ENCODE measurements at regions not wholly inside any gene's neighbourhood (a gene's known extent, or its start where the extent isn't known, plus 50 kb on each side); places are given as distances from the start of the nearest gene placed in this dataset.

DNA sequence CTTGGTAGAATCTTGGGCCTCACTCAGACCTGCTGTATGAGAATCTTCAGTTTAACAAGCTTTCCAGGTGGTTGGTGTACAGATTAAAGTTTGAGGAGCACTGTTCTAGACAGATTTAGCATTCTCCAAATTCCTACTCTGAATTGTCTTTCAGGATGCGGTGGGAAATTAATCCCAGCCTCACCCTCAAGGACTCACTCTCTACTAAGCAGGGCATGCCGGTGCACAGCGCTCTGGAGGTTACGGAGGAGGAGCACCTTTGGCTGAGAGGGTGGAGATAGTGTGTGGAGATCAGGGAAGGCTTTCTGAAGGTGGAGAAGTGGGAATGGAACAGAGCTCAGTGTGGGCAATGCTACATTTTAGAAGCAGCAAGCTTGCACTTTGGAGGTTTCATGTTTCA lies 359.2 kb downstream of the LRATD1 start:
- Histone ChIP-seq H3K9me3 (ENCODE audit: low read length) (no peaks in the 10 kb centered on the region), H3K79me2 (ENCODE audit: insufficient read depth, low read length) (no peaks in the 10 kb centered on the region), H3K27me3 (ENCODE audit: insufficient read depth, low read length) (no peaks in the 10 kb centered on the region), H3K27ac (ENCODE audit: low read depth, low read length, poor library complexity, severe bottlenecking) (no peak overlapping the region), H3K4me1 (ENCODE audit: insufficient read depth, low read length, severe bottlenecking) (no peaks in the 10 kb centered on the region), H3K9ac (ENCODE audit: low read length) (no peak overlapping the region), H3F3A (ENCODE audit: insufficient read depth, low read length) (no peaks in the 10 kb centered on the region), H4K20me1 (ENCODE audit: insufficient read depth, low read length) (no peaks in the 10 kb centered on the region), H3K4me3 (ENCODE audit: low read depth, low read length, poor library complexity, severe bottlenecking) (no peak overlapping the region), H3K36me3 (ENCODE audit: insufficient read depth, low read length) (no peaks in the 10 kb centered on the region), H3K9me2 (ENCODE audit: low read depth, low read length) (no peaks in the 10 kb centered on the region), H2AFZ (ENCODE audit: low read length) (no peak overlapping the region), H3K4me2 (ENCODE audit: low read length) (no peak overlapping the region)
- TF ChIP-seq, protein P1, sequence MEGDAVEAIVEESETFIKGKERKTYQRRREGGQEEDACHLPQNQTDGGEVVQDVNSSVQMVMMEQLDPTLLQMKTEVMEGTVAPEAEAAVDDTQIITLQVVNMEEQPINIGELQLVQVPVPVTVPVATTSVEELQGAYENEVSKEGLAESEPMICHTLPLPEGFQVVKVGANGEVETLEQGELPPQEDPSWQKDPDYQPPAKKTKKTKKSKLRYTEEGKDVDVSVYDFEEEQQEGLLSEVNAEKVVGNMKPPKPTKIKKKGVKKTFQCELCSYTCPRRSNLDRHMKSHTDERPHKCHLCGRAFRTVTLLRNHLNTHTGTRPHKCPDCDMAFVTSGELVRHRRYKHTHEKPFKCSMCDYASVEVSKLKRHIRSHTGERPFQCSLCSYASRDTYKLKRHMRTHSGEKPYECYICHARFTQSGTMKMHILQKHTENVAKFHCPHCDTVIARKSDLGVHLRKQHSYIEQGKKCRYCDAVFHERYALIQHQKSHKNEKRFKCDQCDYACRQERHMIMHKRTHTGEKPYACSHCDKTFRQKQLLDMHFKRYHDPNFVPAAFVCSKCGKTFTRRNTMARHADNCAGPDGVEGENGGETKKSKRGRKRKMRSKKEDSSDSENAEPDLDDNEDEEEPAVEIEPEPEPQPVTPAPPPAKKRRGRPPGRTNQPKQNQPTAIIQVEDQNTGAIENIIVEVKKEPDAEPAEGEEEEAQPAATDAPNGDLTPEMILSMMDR (IDR thresholded peaks at IDR 0.05; ENCODE audit: low read length) = no peak
- TF ChIP-seq EZH2 (IDR thresholded peaks at IDR 0.05; ENCODE audit: borderline replicate concordance, low read length) = no peak

DNA sequence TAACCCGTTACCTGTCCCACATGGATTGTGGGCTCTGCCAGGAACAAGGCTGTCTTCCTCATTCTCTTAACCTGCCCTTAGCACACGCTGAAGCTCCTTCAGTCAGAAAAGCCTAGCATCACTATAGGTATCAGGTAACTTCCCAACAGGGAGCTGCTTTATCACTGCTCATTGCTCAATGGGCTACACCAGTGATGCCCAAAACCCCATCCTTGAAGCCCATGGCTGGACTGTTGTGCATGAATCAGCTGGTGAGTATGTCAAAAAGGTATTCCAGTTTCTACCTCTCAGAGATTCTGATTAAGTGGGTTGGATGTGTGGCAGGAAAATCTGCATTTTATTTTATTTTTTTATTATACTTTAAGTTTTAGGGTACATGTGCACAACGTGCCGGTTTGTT lies 362.2 kb downstream of the LRATD1 start:
- Histone ChIP-seq H4K20me1 (ENCODE audit: insufficient read depth, low read length) (no peaks in the 10 kb centered on the region), H3K9me3 (ENCODE audit: low read length) (no peaks in the 10 kb centered on the region), H3K36me3 (ENCODE audit: insufficient read depth, low read length) (no peaks in the 10 kb centered on the region), H2AFZ (ENCODE audit: low read length) (no peak overlapping the region), H3K79me2 (ENCODE audit: insufficient read depth, low read length) (no peaks in the 10 kb centered on the region), H3K9ac (ENCODE audit: low read length) (no peak overlapping the region), H3K27ac (ENCODE audit: low read depth, low read length, poor library complexity, severe bottlenecking) (no peak overlapping the region), H3K27me3 (ENCODE audit: insufficient read depth, low read length) (no peaks in the 10 kb centered on the region), H3K4me3 (ENCODE audit: low read depth, low read length, poor library complexity, severe bottlenecking) (no peak overlapping the region), H3K4me2 (ENCODE audit: low read length) (no peak overlapping the region), H3F3A (ENCODE audit: insufficient read depth, low read length) (no peaks in the 10 kb centered on the region), H3K9me2 (ENCODE audit: low read depth, low read length) (no peaks in the 10 kb centered on the region), H3K4me1 (ENCODE audit: insufficient read depth, low read length, severe bottlenecking) (no peaks in the 10 kb centered on the region)
- TF ChIP-seq, protein P1 (IDR thresholded peaks at IDR 0.05; ENCODE audit: low read length) = no peak
- TF ChIP-seq EZH2 (IDR thresholded peaks at IDR 0.05; ENCODE audit: borderline replicate concordance, low read length) = no peak

DNA sequence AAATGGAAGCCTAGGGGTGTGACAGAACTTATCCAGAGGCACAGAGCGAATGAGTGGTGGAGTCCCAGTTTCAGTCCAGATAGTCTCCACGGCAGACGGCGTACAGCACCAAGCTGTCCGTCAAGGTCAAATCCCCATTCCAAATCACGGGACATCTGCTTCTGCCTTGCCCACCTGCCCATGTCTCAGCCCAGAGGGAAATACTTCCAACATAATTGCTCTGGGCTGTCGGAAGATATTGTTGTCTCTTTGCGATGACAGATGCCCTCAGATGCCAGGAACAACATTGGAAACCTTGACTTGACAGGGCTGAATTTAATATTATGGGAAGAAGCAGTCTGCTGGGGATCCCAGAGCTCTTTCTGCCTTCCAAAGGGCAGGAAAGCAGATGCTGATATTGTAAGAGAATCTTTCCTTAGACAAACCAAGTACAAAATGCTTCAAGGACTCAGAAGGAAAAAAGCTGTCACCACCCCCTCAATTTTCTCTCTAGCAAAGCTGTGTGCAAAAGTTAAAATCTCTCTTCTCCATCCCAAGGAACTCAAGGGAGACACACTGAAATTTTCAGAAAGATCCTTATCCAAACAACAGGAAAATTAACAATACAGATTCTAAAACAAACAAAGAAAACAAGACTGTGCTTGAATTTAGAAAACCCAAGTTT lies 364.0 kb downstream of the LRATD1 start:
- TF ChIP-seq EZH2 (IDR thresholded peaks at IDR 0.05; ENCODE audit: borderline replicate concordance, low read length) = no peak
- Histone ChIP-seq H2AFZ (ENCODE audit: low read length) (no peak overlapping the region), H3K4me2 (ENCODE audit: low read length) (no peak overlapping the region), H3F3A (ENCODE audit: insufficient read depth, low read length) (no peaks in the 10 kb centered on the region), H3K79me2 (ENCODE audit: insufficient read depth, low read length) (no peaks in the 10 kb centered on the region), H3K9me3 (ENCODE audit: low read length) (no peaks in the 10 kb centered on the region), H3K27me3 (ENCODE audit: insufficient read depth, low read length) (no peaks in the 10 kb centered on the region), H3K36me3 (ENCODE audit: insufficient read depth, low read length) (no peaks in the 10 kb centered on the region), H4K20me1 (ENCODE audit: insufficient read depth, low read length) (no peaks in the 10 kb centered on the region), H3K4me1 (ENCODE audit: insufficient read depth, low read length, severe bottlenecking) (no peaks in the 10 kb centered on the region), H3K9me2 (ENCODE audit: low read depth, low read length) (no peaks in the 10 kb centered on the region), H3K27ac (ENCODE audit: low read depth, low read length, poor library complexity, severe bottlenecking) (no peak overlapping the region), H3K4me3 (ENCODE audit: low read depth, low read length, poor library complexity, severe bottlenecking) (no peak overlapping the region), H3K9ac (ENCODE audit: low read length) (no peak overlapping the region)

DNA sequence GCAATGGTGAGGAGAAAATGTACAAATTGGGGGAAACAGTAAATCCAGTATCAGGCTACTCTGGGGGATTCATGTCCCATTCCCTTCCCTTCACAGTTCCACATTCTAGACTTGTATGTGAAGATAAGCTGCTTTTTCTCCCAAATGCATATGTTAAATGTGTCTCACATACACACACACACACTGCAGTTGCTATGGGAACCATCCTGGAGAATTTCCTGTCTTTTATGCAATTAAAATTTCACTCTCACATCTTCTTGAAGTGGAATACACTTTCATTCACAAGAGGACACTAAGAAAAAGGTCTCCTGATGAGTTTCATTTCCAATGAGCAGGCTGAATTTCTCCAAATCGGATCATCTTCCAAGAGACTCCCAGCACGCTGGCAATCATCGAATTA lies 366.0 kb downstream of the LRATD1 start:
- no peak overlapping the region for H2AFZ ChIP-seq (ENCODE audit: low read length)
- H3K27me3 ChIP-seq (ENCODE audit: insufficient read depth, low read length) = no peaks in the 10 kb centered on the region
- H3K27ac ChIP-seq (ENCODE audit: low read depth, low read length, poor library complexity, severe bottlenecking) = no peak overlapping the region
- H3F3A ChIP-seq (ENCODE audit: insufficient read depth, low read length) = no peaks in the 10 kb centered on the region
- H3K4me1 ChIP-seq (ENCODE audit: insufficient read depth, low read length, severe bottlenecking) = no peaks in the 10 kb centered on the region
- H3K4me2 ChIP-seq (ENCODE audit: low read length) = no peak overlapping the region
- no peaks in the 10 kb centered on the region for H3K9me2 ChIP-seq (ENCODE audit: low read depth, low read length)
- H3K36me3 ChIP-seq (ENCODE audit: insufficient read depth, low read length) = no peaks in the 10 kb centered on the region
- no peak for TF ChIP-seq EZH2 (IDR thresholded peaks at IDR 0.05; ENCODE audit: borderline replicate concordance, low read length)
- TF ChIP-seq, protein P1 (IDR thresholded peaks at IDR 0.05; ENCODE audit: low read length) = no peak
- H3K4me3 ChIP-seq (ENCODE audit: low read depth, low read length, poor library complexity, severe bottlenecking) = no peak overlapping the region
- H4K20me1 ChIP-seq (ENCODE audit: insufficient read depth, low read length) = no peaks in the 10 kb centered on the region
- no peaks in the 10 kb centered on the region for H3K9me3 ChIP-seq (ENCODE audit: low read length)
- H3K79me2 ChIP-seq (ENCODE audit: insufficient read depth, low read length) = no peaks in the 10 kb centered on the region
- H3K9ac ChIP-seq (ENCODE audit: low read length) = no peak overlapping the region

All from OCI-LY1 (cell line).